Heart right ventricle (tissue), 16 donors: ENCODE measurements at regions not wholly inside any gene's neighbourhood (a gene's known extent, or its start where the extent isn't known, plus 50 kb on each side); places are given as distances from the start of the nearest gene placed in this dataset.

Source experiments
- ATAC-seq, 8 donors: fragments of 200-7000 bp; cut with Tn5 transposase; one replicate each; pipeline ENCODE4 v1.9.1; 2020; ENCODE audit warnings: mild to moderate bottlenecking in 8 of 8, moderate library complexity in 8 of 8, moderate number of reproducible peaks in 1 of 8
- DNase-seq, 2 donors: peaks; one replicate each; pipeline ENCODE4 v3.0.0-alpha.2; 2020
- H3K27ac ChIP-seq, 10 donors: fragments of 200-600 bp; sonication (generic) in 2 of 10; one replicate each; pipeline versions ENCODE4 v1.5.0 to v1.8.0; 2020 to 2022; ENCODE audit warnings: mild to moderate bottlenecking in 3 of 10
- H3K27me3 ChIP-seq, 7 donors: fragments of 200-600 bp; one replicate each; pipeline ENCODE4 v1.8.0; 2021 to 2022; ENCODE audit warnings: mild to moderate bottlenecking in 2 of 7
- H3K36me3 ChIP-seq, 9 donors: fragments of 200-600 bp; sonication (generic) in 1 of 9; one replicate each; pipeline versions ENCODE4 v1.5.0 to v1.8.0; 2020 to 2022; ENCODE audit warnings: mild to moderate bottlenecking in 2 of 9
- H3K4me1 ChIP-seq, 9 donors: fragments of 200-600 bp; sonication (generic) in 1 of 9; one replicate each; pipeline versions ENCODE4 v1.5.0 to v1.8.0; 2020 to 2022; ENCODE audit warnings: mild to moderate bottlenecking in 4 of 9
- H3K4me3 ChIP-seq, 10 donors: fragments of 200-600 bp; sonication (generic) in 2 of 10; one replicate each; pipeline versions ENCODE4 v1.5.0 to v1.8.0; 2020 to 2022; ENCODE audit warnings: mild to moderate bottlenecking in 7 of 10, moderate library complexity in 2 of 10
- H3K9me3 ChIP-seq, 11 donors: fragments of 200-600 bp in 10 of 11; sonication (generic) in 2 of 11; one replicate each; pipeline versions ENCODE4 v1.5.0 to v1.8.0; 2013 to 2022; ENCODE audit warnings: mild to moderate bottlenecking in 2 of 11, control low read depth in 1 of 11, moderate library complexity in 1 of 11
- WGBS, 2 donors: extraction: QIAGEN DNeasy Blood & Tissue Kit; methylation state at CpG; one replicate each; pipeline ENCODE4 v1.1.7; 2013; ENCODE audit warnings: inconsistent platforms in 1 of 2; 5-methylcytosine and 5-hydroxymethylcytosine counted together
- intact Hi-C, 10 donors: fragments of 100-400 bp; cut with DNase I; formaldehyde crosslinking; loops; one replicate each; pipeline versions ENCODE4 v1.11.1 to v1.14.2; 2022
- TF ChIP-seq, protein P1 (sequence below), 9 donors: fragments of 200-600 bp; sonication (generic) in 2 of 9; IDR thresholded peaks; one replicate each; pipeline versions ENCODE4 v1.5.0 to v1.8.0; 2021 to 2022; ENCODE audit warnings: antibody characterized with exemption in 9 of 9, mild to moderate bottlenecking in 5 of 9, moderate library complexity in 1 of 9
- donor health status: Arrhythmogenic right ventricular cardiomyopathy.
- donor health status: ischemic (EF 13 %, LVEDD 7.1; RV severe dilation, severe dysfunction).
- donor health status: healthy with polysubstance abuse.
- donor health status: DM: no; HTN: yes; CAD: no.
- donor health status: DM: no; HTN: no; CAD: no.
- donor health status: ischemic (EF 25% LVEDD 6.9; RV normal size, moderate dysfunction).
- donor health status: ischemic (EF 25% LVEDD 5.7; RV mildly dilated, moderate dysfunction).
- donor health status: healthy.
- donor health status: DM: yes; HTN: yes; CAD: no.
- donor health status: Ischemic cardiomyopathy.
- donor health status: ischemic (EF 35%, LVEDD 5.7; RV mildly dilated, moderate dysfunction).
- donor health status: nonischemic (EF 11% LVEDD 7.7; RV severe dilation, severe dysfunction).
- donor health status: DM: yes; HTN: yes; CAD: no.
- donor health status: PGD.
- donor health status: ischemic (EF 29% LVEDD 5.4; RV normal size, mild dysfunction).
- donor health status: nonischemic (EF 23%, LVEDD 6.1; RV moderate dilation, normal function).

DNA sequence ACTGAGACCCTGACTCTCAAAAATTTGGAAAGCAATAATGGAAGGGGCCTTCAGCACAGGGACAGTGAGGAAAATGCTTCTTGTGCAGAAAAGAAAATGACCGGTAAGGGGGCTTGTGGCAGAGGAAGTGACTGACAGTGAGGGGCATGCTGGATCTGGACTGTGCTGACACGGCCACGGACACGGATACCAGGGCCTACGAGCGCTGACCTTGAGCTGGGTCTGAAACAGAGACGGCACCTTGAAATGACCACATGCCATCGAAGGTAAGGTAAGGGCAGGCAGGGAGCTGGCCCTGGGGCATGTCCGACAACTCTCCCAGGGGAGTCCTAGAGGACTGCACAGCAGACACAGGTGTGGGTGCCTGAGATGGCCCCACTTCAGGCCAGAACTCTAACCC lies 182.1 kb downstream of the RHOU start:
- intact Hi-C loops: no loop called here
- Histone ChIP-seq H3K27ac (no peak overlapping the region), H3K4me1 (peaks cover 0 to 25% (median 0%) of the 10 kb centered on the region in 9 donors), H3K27me3 (no peaks in the 10 kb centered on the region), H3K9me3 (peaks cover 0 to 4% (median 0%) of the 10 kb centered on the region in 11 donors), H3K36me3 (no peaks in the 10 kb centered on the region), H3K4me3 (no peak overlapping the region)
- WGBS, 2 donors: 88 to 92% methylated on average over 9 of the region's 9 CpGs
- DNase-seq (no peak), ATAC-seq (no peak)
- TF ChIP-seq, protein P1, sequence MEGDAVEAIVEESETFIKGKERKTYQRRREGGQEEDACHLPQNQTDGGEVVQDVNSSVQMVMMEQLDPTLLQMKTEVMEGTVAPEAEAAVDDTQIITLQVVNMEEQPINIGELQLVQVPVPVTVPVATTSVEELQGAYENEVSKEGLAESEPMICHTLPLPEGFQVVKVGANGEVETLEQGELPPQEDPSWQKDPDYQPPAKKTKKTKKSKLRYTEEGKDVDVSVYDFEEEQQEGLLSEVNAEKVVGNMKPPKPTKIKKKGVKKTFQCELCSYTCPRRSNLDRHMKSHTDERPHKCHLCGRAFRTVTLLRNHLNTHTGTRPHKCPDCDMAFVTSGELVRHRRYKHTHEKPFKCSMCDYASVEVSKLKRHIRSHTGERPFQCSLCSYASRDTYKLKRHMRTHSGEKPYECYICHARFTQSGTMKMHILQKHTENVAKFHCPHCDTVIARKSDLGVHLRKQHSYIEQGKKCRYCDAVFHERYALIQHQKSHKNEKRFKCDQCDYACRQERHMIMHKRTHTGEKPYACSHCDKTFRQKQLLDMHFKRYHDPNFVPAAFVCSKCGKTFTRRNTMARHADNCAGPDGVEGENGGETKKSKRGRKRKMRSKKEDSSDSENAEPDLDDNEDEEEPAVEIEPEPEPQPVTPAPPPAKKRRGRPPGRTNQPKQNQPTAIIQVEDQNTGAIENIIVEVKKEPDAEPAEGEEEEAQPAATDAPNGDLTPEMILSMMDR (IDR thresholded peaks at IDR 0.05): no peak

DNA sequence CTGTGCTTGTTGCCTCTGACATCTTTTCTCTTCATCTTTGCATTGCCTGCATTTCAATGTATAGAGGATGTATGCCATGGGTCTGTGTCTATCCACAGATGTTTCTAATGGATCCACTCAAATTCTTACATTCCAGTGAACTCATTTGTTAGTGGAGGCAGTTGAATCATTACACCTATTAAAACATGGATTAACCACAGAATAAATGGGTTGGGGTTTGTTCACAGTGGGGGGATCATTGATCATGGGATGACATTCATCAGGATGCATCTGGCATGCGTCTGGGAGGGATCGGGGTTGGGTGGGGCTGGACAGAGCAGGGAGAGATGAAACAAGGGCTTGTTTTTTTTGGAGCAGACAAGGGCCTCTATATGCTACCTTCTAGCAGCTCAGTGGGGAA lies 182.5 kb downstream of the RHOU start:
- Histone ChIP-seq H3K4me3 (no peak overlapping the region), H3K27me3 (no peaks in the 10 kb centered on the region), H3K27ac (no peak overlapping the region), H3K9me3 (peaks cover 0 to 4% (median 0%) of the 10 kb centered on the region in 11 donors), H3K4me1 (peaks cover 0 to 25% (median 0%) of the 10 kb centered on the region in 9 donors), H3K36me3 (no peaks in the 10 kb centered on the region)
- intact Hi-C loops: no loop called here
- ATAC-seq (no peak), DNase-seq (no peak)
- WGBS, 2 donors: 82 to 97% methylated on average over 2 of the region's 2 CpGs
- TF ChIP-seq, protein P1 (IDR thresholded peaks at IDR 0.05): no peak

DNA sequence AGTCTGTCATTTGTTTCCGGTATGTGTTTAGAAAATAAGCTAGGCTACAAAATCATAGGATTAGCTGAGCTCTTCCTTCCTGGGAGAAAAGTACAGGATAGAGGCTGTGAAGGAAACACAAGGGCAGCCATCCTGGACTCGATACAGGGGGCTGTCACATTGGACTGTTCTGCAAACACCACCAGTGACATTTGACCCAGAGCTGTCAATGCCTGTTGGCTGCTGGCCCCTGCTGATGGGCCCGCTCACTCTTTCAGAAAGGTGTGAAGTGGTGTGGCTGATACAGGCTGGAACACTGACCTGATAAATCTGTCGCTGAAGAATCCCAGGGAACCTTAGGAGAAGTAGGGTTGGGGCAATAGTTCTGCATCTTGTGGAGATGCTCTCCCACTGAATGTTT lies 183.1 kb downstream of the RHOU start:
- Histone ChIP-seq H3K27ac (no peak overlapping the region), H3K27me3 (no peaks in the 10 kb centered on the region), H3K9me3 (peaks cover 0 to 4% (median 0%) of the 10 kb centered on the region in 11 donors), H3K4me1 (peaks cover 0 to 25% (median 0%) of the 10 kb centered on the region in 9 donors), H3K36me3 (no peaks in the 10 kb centered on the region), H3K4me3 (no peak overlapping the region)
- intact Hi-C loops: no loop called here
- TF ChIP-seq, protein P1 (IDR thresholded peaks at IDR 0.05): no peak
- ATAC-seq: peak in 1 of 8 donors; percentile 60
- 60 to 64% methylated on average over 4 of the region's 4 CpGs for WGBS, 2 donors
- no peak for DNase-seq

DNA sequence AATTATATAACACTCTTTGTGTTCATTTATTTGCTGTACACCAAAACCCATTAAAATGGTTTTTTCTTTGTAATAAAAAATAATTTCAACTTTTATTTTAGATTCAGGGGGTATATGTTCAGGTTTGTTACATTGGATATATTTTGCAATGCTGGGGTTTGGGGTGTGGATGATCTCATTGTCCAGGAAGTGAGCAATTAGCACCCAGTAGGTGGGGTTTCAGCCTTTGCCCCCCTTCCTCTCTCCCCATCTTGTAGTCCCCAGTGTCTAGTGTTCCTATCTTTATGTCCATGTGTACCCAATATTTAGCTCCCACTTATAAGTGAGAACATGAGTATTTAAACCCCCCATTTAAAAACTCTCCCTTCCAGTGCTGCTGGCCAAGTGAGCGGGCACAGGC lies 184.6 kb downstream of the RHOU start:
- DNase-seq (no peak), ATAC-seq (no peak)
- no peak overlapping the region for H3K4me3 ChIP-seq
- no peaks in the 10 kb centered on the region for H3K36me3 ChIP-seq
- H3K4me1 ChIP-seq: peaks cover 0 to 25% (median 0%) of the 10 kb centered on the region in 9 donors
- intact Hi-C loops: loop anchor here in 1 of 10 donors (10.0 kb wide), 1 partner anchor 145 kb away; no protein-coding TSS in a partner anchor
- no peaks in the 10 kb centered on the region for H3K27me3 ChIP-seq
- H3K27ac ChIP-seq: peak overlapping the region in 1 of 10 donors; percentile 63
- peaks cover 0 to 4% (median 0%) of the 10 kb centered on the region in 11 donors for H3K9me3 ChIP-seq
- 95 to 100% methylated on average over 1 of the region's 1 CpG for WGBS, 2 donors
- TF ChIP-seq, protein P1 (IDR thresholded peaks at IDR 0.05): no peak
